ENCODE measurements at regions not wholly inside any gene's neighbourhood (a gene's known extent, or its start where the extent isn't known, plus 50 kb on each side); places are given as distances from the start of the nearest gene placed in this dataset.
"Not testable (repeated sequence)": the region's sequence is repeated elsewhere in the genome, so short reads cannot be mapped to it uniquely, and the experiment has no call there.

DNA sequence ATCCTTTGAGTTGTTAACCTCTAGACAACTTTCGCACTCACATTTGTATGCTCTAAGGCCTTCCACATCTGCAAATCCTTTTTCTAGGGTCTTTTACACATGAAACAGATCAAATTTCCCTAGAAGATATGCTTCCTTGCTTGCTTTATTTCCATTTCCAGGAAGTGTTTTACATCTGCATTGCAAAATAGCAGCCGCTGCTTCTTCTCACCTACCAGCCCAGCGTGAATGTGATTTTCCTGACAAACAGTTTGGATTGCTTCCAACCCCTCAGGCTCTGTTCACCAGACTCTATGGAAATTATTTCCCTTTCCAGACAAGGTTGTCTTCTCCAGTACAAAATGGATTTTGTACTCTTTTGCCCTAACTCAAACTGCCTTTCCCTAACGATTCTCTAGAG is 50.9 kb upstream of the PAPSS2 start:
- Histone ChIP-seq H4K20me1 (ENCODE audit: control insufficient read depth, extremely low read depth, insufficient read depth, low read length) (no peaks in the 10 kb centered on the region), H2AFZ (ENCODE audit: low read length) (no peak overlapping the region), H3K27ac (ENCODE audit: insufficient read depth, low read length) (no peak overlapping the region), H3K27me3 (ENCODE audit: control insufficient read depth, insufficient read depth, low read length) (no peaks in the 10 kb centered on the region), H3K9ac (ENCODE audit: insufficient read depth, low read length) (no peak overlapping the region), H3K9me3 (ENCODE audit: control insufficient read depth, insufficient read depth, low read depth, low read length) (no peaks in the 10 kb centered on the region), H3K79me2 (ENCODE audit: control insufficient read depth, insufficient read depth, low read length) (no peaks in the 10 kb centered on the region), H3K36me3 (ENCODE audit: control insufficient read depth, insufficient read depth, low read length) (no peaks in the 10 kb centered on the region), H3K4me1 (ENCODE audit: control insufficient read depth, extremely low read depth, insufficient read depth, low read length) (no peaks in the 10 kb centered on the region), H3K4me2 (ENCODE audit: extremely low read depth, insufficient read depth, low read length) (no peak overlapping the region), H3K4me3 (replicated peaks in 1 of 4; ENCODE audit: control extremely low read depth in 1 of 4, insufficient read depth in 1 of 4, low read depth in 3 of 4, low read length in 4 of 4) (no peak overlapping the region)
- DNase-seq (ENCODE audit: low read depth in 2 of 2) = no peak
- TF ChIP-seq, protein P1, sequence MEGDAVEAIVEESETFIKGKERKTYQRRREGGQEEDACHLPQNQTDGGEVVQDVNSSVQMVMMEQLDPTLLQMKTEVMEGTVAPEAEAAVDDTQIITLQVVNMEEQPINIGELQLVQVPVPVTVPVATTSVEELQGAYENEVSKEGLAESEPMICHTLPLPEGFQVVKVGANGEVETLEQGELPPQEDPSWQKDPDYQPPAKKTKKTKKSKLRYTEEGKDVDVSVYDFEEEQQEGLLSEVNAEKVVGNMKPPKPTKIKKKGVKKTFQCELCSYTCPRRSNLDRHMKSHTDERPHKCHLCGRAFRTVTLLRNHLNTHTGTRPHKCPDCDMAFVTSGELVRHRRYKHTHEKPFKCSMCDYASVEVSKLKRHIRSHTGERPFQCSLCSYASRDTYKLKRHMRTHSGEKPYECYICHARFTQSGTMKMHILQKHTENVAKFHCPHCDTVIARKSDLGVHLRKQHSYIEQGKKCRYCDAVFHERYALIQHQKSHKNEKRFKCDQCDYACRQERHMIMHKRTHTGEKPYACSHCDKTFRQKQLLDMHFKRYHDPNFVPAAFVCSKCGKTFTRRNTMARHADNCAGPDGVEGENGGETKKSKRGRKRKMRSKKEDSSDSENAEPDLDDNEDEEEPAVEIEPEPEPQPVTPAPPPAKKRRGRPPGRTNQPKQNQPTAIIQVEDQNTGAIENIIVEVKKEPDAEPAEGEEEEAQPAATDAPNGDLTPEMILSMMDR (conservative IDR thresholded peaks at IDR 0.05 in 1 of 2, IDR thresholded peaks at IDR 0.05 in 1 of 2; ENCODE audit: low read depth in 1 of 2, low read length in 2 of 2) = no peak
- TF ChIP-seq EZH2 (IDR thresholded peaks at IDR 0.05; ENCODE audit: low read length, missing control alignments) = no peak

DNA sequence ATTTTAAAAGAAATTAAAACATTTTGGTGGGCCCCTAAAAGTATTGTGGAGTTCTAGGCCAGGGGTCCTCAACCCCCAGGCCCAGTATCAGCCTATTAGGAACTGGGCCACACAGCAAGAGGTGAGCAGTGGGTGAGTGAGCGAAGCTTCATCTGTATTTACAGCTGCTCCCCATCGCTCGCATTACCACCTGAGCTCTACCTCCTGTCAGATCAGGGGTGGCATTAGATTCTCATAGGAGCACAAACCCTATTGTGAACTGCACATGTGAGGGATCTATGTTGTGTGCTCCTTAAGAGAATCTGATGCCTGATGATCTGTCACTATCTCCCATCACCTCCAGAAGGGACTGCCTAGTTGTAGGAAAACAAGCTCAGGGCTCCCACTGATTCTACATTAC is 50.1 kb upstream of the PAPSS2 start:
- H3K79me2 ChIP-seq (ENCODE audit: control insufficient read depth, insufficient read depth, low read length); H3K36me3 ChIP-seq (ENCODE audit: control insufficient read depth, insufficient read depth, low read length); DNase-seq (ENCODE audit: low read depth in 2 of 2); H4K20me1 ChIP-seq (ENCODE audit: control insufficient read depth, extremely low read depth, insufficient read depth, low read length); H3K4me1 ChIP-seq (ENCODE audit: control insufficient read depth, extremely low read depth, insufficient read depth, low read length); H3K9me3 ChIP-seq (ENCODE audit: control insufficient read depth, insufficient read depth, low read depth, low read length); H3K4me2 ChIP-seq (ENCODE audit: extremely low read depth, insufficient read depth, low read length); H2AFZ ChIP-seq (ENCODE audit: low read length); H3K27me3 ChIP-seq (ENCODE audit: control insufficient read depth, insufficient read depth, low read length); H3K4me3 ChIP-seq (replicated peaks in 1 of 4; ENCODE audit: control extremely low read depth in 1 of 4, insufficient read depth in 1 of 4, low read depth in 3 of 4, low read length in 4 of 4); H3K9ac ChIP-seq (ENCODE audit: insufficient read depth, low read length); H3K27ac ChIP-seq (ENCODE audit: insufficient read depth, low read length): not testable (repeated sequence)

Measured in fibroblast of lung (primary cell).